CD4-positive, alpha-beta T cell treated with Interleukin-6 for 4 hours (primary cell): ENCODE measurements at regions not wholly inside any gene's neighbourhood (a gene's known extent, or its start where the extent isn't known, plus 50 kb on each side); places are given as distances from the start of the nearest gene placed in this dataset.
A peak's percentile ranks its signal among the peaks of the same experiment; 100 is the strongest.
"Not testable (repeated sequence)": the region's sequence is repeated elsewhere in the genome, so short reads cannot be mapped to it uniquely, and the experiment has no call there.

Source experiments
- DNase-seq: peaks from one replicate; pipeline ENCODE4 v3.0.0-alpha.2; 2020; ENCODE audit warnings: mixed read lengths

GRCh38 chrX:63581906-63582305 is 203.1 kb downstream of the ARHGEF9 start:
- no peak for DNase-seq

- DNase-seq = no peak
Observed at GRCh38 chrX:63581398-63581797, 203.6 kb downstream of the ARHGEF9 start.

GRCh38 chrX:63576533-63576932 is 208.5 kb downstream of the ARHGEF9 start:
- DNase-seq = no peak

- DNase-seq = not testable (repeated sequence)
Observed at GRCh38 chrX:63575700-63576099, 209.3 kb downstream of the ARHGEF9 start.

GRCh38 chrX:63566856-63567255 is 215.7 kb upstream of the SPIN4 start:
- no peak for DNase-seq

GRCh38 chrX:63561425-63561824 is 210.3 kb upstream of the SPIN4 start:
- no peak for DNase-seq

GRCh38 chrX:63560601-63561218 is 209.6 kb upstream of the SPIN4 start:
- peak; percentile 56 for DNase-seq

GRCh38 chrX:63551856-63552255 is 200.7 kb upstream of the SPIN4 start:
- DNase-seq = no peak

- DNase-seq = no peak
Observed at GRCh38 chrX:63530654-63531053, 179.5 kb upstream of the SPIN4 start.

- DNase-seq = no peak
Observed at GRCh38 chrX:63529961-63530360, 178.8 kb upstream of the SPIN4 start.

- no peak for DNase-seq
Observed at GRCh38 chrX:63526863-63527262, 175.7 kb upstream of the SPIN4 start.

GRCh38 chrX:63525491-63525890 is 174.4 kb upstream of the SPIN4 start:
- DNase-seq = no peak

- DNase-seq = not testable (repeated sequence)
Observed at GRCh38 chrX:63519368-63519767, 168.2 kb upstream of the SPIN4 start.

GRCh38 chrX:63514569-63515080 is 163.5 kb upstream of the SPIN4 start:
- DNase-seq = no peak

- DNase-seq = no peak
Observed at GRCh38 chrX:63513825-63514568, 162.9 kb upstream of the SPIN4 start.

GRCh38 chrX:63511361-63511760 is 160.2 kb upstream of the SPIN4 start:
- DNase-seq = no peak

- DNase-seq = no peak
Observed at GRCh38 chrX:63508668-63509067, 157.5 kb upstream of the SPIN4 start.

- no peak for DNase-seq
Observed at GRCh38 chrX:63506320-63506719, 155.2 kb upstream of the SPIN4 start.

- DNase-seq = no peak
Observed at GRCh38 chrX:63503541-63503940, 152.4 kb upstream of the SPIN4 start.

- no peak for DNase-seq
Observed at GRCh38 chrX:63488546-63489373, 137.6 kb upstream of the SPIN4 start.

GRCh38 chrX:63475200-63475599 is 124.1 kb upstream of the SPIN4 start:
- no peak for DNase-seq

- DNase-seq = no peak
Observed at GRCh38 chrX:63471004-63471403, 119.9 kb upstream of the SPIN4 start.

- DNase-seq = no peak
Observed at GRCh38 chrX:63470506-63470905, 119.4 kb upstream of the SPIN4 start.

GRCh38 chrX:63466690-63467089 is 115.6 kb upstream of the SPIN4 start:
- no peak for DNase-seq
